ENCODE measurements at regions not wholly inside any gene's neighbourhood (a gene's known extent, or its start where the extent isn't known, plus 50 kb on each side); places are given as distances from the start of the nearest gene placed in this dataset.

GRCh38 chr6:30829033-30829432, 55.3 kb upstream of the DDR1 start:
- no peak for TF ChIP-seq POLR2A (IDR thresholded peaks at IDR 0.05; ENCODE audit: low read depth, low read length)
- TF ChIP-seq, protein P1, sequence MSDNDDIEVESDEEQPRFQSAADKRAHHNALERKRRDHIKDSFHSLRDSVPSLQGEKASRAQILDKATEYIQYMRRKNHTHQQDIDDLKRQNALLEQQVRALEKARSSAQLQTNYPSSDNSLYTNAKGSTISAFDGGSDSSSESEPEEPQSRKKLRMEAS (IDR thresholded peaks at IDR 0.05; ENCODE audit: low read depth, low read length) = no peak
- TF ChIP-seq BCL11A (IDR thresholded peaks at IDR 0.05; ENCODE audit: low read depth, low read length) = no peak
- no peak for TF ChIP-seq SMC3 (IDR thresholded peaks at IDR 0.05; ENCODE audit: borderline replicate concordance, low read length)
- no peak for TF ChIP-seq TARDBP (IDR thresholded peaks at IDR 0.05; ENCODE audit: borderline replicate concordance)
- no peak for TF ChIP-seq FOXM1 (IDR thresholded peaks at IDR 0.05; ENCODE audit: low read depth, low read length)

All from GM12878 (cell line).